ENCODE measurements at regions not wholly inside any gene's neighbourhood (a gene's known extent, or its start where the extent isn't known, plus 50 kb on each side); places are given as distances from the start of the nearest gene placed in this dataset.
A peak's percentile ranks its signal among the peaks of the same experiment; 100 is the strongest.
"Not testable (repeated sequence)": the region's sequence is repeated elsewhere in the genome, so short reads cannot be mapped to it uniquely, and the experiment has no call there.

DNA sequence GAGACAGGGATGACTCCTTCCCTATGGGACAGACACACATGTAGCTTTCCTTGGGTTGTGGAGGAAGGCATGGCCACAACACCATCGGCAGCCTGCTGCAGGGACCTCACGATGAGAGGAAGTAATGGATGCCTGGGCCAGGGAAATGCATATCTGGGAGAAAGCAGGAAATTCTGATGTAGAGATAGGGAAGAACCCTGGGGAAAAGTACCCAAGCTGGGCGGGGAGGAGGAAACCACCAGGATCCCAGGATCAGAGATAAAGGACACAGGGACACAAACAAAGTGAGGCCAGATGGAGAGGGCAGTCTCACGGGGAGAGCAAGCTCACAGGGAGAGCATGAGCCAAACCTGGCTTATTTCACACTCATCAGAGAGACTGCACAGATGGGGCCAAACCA lies 294.7 kb upstream of the TEKT4 start:
- DNase-seq = not testable (repeated sequence)

- DNase-seq = not testable (repeated sequence)
Observed at GRCh38 chr2:94577160-94577559, 294.1 kb upstream of the TEKT4 start.

GRCh38 chr2:94579221-94579620 lies 292.0 kb upstream of the TEKT4 start:
- not testable (repeated sequence) for DNase-seq

GRCh38 chr2:94583081-94583723 lies 288.0 kb upstream of the TEKT4 start:
- not testable (repeated sequence) for DNase-seq

- not testable (repeated sequence) for DNase-seq
Observed at GRCh38 chr2:94584569-94584968, 286.7 kb upstream of the TEKT4 start.

GRCh38 chr2:94586032-94586982 lies 284.9 kb upstream of the TEKT4 start:
- peak in 1 of 2 experiments; percentile 1 for DNase-seq

- not testable (repeated sequence) for DNase-seq
Observed at GRCh38 chr2:94587042-94587441, 284.2 kb upstream of the TEKT4 start.

GRCh38 chr2:94594019-94594836 lies 277.0 kb upstream of the TEKT4 start:
- not testable (repeated sequence) for DNase-seq

DNA sequence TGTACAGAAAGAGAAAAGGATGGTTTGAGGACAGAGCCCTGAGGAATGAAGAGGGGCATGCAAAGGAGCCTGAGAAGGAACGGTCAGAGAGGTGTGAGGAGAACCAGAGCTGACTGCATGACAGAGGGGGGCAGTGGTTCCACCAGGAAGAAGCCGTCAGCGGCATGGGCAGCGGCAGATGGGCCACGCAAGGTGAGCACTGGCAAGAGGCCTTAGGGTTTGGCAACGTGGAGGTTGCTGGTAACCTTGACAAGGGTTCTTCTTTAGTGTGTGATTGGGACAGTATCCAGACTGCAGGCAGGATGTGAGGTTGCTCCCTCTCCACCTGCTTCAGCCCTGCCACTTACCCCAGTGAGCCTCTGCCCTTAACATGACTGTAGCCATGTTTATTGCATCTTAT lies 275.3 kb upstream of the TEKT4 start:
- not testable (repeated sequence) for DNase-seq

DNA sequence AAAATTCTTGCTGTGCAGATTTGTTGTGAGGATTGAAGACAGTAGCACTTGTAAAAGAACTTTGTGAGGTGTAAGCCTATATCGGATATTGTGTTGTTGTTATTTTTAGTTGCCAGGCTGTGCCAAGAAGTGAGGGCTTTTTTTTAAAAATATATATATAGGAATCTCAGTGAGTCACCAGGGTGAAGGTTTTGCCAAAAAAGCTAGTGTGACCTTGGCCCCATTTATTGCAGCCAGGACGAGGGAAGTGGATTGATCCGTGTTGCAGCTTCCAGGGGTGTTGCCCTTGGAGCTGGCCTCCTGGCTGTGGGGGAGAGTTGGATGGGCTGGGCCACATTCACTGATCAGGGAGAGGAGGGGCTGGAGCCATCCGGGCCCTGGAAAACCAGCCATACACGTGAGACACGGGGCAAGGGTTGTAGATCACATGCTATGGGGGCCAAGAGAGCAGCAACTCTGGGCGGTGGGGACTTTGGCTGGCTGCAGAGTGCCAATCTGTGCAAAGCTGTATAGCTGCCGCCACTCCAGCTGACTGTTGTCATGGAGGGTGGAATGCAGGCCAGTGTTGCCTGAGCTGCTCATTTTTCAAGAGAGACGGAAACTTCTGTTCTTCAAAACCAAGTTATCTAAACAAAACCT lies 273.0 kb upstream of the TEKT4 start:
- DNase-seq = not testable (repeated sequence)

GRCh38 chr2:94600929-94601328 lies 270.3 kb upstream of the TEKT4 start:
- DNase-seq = not testable (repeated sequence)

DNA sequence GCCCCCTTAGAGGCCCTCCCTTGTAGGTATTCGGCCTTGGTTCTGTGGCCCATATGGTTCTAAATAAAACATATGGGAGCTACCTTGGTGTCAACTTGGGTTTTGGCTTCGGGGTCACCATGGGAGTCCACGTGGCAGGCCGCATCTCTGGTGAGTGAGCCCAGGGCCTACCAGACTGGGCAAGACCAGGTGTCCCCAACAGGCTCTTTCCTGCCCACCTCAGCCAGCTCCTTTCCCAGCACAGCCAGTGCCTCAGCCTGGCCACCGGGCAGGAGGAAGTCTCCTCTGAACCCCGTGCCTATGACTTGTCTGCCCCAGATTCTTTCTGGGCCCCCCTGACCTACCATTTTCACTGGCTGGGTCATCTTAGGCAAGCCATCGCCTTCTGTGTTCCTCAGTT lies 268.8 kb upstream of the TEKT4 start:
- no peak for TF ChIP-seq POLR2A (IDR thresholded peaks at IDR 0.05; ENCODE audit: low read length)
- no peak for TF ChIP-seq GATA1 (IDR thresholded peaks at IDR 0.05; ENCODE audit: low read depth, low read length)
- DNase-seq = no peak

- DNase-seq = no peak
- no peak for TF ChIP-seq GATA1 (IDR thresholded peaks at IDR 0.05; ENCODE audit: low read depth, low read length)
- TF ChIP-seq POLR2A (IDR thresholded peaks at IDR 0.05; ENCODE audit: low read length) = no peak
Observed at GRCh38 chr2:94622113-94622618, 249.1 kb upstream of the TEKT4 start.

- not testable (repeated sequence) for DNase-seq
Observed at GRCh38 chr2:94628953-94629352, 242.3 kb upstream of the TEKT4 start.

GRCh38 chr2:94641397-94641796 lies 229.8 kb upstream of the TEKT4 start:
- not testable (repeated sequence) for DNase-seq

GRCh38 chr2:94652131-94652530 lies 219.1 kb upstream of the TEKT4 start:
- not testable (repeated sequence) for DNase-seq

DNA sequence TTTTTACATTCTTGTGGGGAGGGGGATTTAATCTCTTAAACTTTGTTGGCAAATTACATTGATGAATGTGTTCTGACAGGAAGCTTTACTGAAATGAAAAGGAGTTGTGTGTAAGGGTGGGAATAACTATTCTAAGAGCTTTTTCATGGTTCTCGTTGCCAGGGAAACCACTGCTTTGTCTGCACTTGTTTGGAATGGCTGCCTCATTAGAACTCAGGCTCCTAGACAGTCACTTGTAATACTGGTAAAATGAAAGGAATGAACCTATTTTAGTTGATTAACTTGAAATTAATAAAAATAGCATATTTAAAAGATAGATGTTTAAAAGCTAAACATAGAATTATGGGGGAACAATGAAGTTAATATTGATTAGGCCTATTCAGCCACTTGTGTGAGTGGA lies 201.4 kb upstream of the TEKT4 start:
- DNase-seq = not testable (repeated sequence)

GRCh38 chr2:94694236-94694635 lies 177.0 kb upstream of the TEKT4 start:
- not testable (repeated sequence) for DNase-seq

GRCh38 chr2:94708982-94709381 lies 162.2 kb upstream of the TEKT4 start:
- DNase-seq = not testable (repeated sequence)

Data from erythroblast (primary cell).